Activated CD8-positive, alpha-beta memory T cell treated with anti-CD3 and anti-CD28 coated beads, Interleukin-2, amount 10 ng/mL, durations not matched to agents 7 days and 5 days (primary cell): ENCODE measurements at regions not wholly inside any gene's neighbourhood (a gene's known extent, or its start where the extent isn't known, plus 50 kb on each side); places are given as distances from the start of the nearest gene placed in this dataset.
"Not testable (repeated sequence)": the region's sequence is repeated elsewhere in the genome, so short reads cannot be mapped to it uniquely, and the experiment has no call there.

ENCODE experiments used
- ATAC-seq: fragments of 150-1000 bp; cut with Tn5 transposase; one replicate; pipeline ENCODE4 v1.10.0; 2021; ENCODE audit warnings: moderate library complexity
- CTCF ChIA-PET: fragments of 350-600 bp; sonication (Branson Sonifier 250); formaldehyde crosslinking; loops from one replicate; lab custom pipeline; 2021; ENCODE audit warnings: antibody characterized with exemption; lab: Charles Lee
- DNase-seq: peaks from one replicate; pipeline ENCODE4 v3.0.0-alpha.2; 2020
- H3K27ac Mint-ChIP-seq: one replicate; pipeline ENCODE4 v1.8.0; 2021; ENCODE audit warnings: mild to moderate bottlenecking, mixed read lengths
- H3K27me3 Mint-ChIP-seq: one replicate; pipeline ENCODE4 v1.8.0; 2021; ENCODE audit warnings: mixed read lengths
- H3K36me3 Mint-ChIP-seq: one replicate; pipeline ENCODE4 v1.8.0; 2021; ENCODE audit warnings: mild to moderate bottlenecking, mixed read lengths
- H3K4me1 Mint-ChIP-seq: one replicate; pipeline ENCODE4 v1.8.0; 2021; ENCODE audit warnings: mixed read lengths
- H3K4me3 Mint-ChIP-seq: one replicate; pipeline ENCODE4 v1.8.0; 2021; ENCODE audit warnings: mild to moderate bottlenecking, moderate library complexity, mixed read lengths
- H3K9me3 Mint-ChIP-seq: one replicate; pipeline ENCODE4 v1.8.0; 2022; ENCODE audit warnings: low read depth, mixed read lengths

- H3K27ac Mint-ChIP-seq: peak overlapping the region; percentile 26
- DNase-seq: no peak
- ATAC-seq: no peak
- CTCF ChIA-PET: interaction anchor here (0.7 kb wide), 1 partner anchor 8 kb away, joined by 5 read pairs; no protein-coding TSS in a partner anchor
- peaks cover 5% of the 10 kb centered on the region for H3K36me3 Mint-ChIP-seq
- peaks cover 33% of the 10 kb centered on the region for H3K4me1 Mint-ChIP-seq
- H3K4me3 Mint-ChIP-seq: no peak overlapping the region
- no peaks in the 10 kb centered on the region for H3K9me3 Mint-ChIP-seq
- H3K27me3 Mint-ChIP-seq: no peaks in the 10 kb centered on the region
These were observed 63.7 kb upstream of the CYP2D6 start for GRCh38 chr22:42194104-42194851.

GRCh38 chr22:42192547-42192946 lies 61.9 kb upstream of the CYP2D6 start:
- DNase-seq (no peak), ATAC-seq (no peak)
- CTCF ChIA-PET: interaction anchor here (1.0 to 1.4 kb wide), 2 partner anchors 12 to 23 kb away, joined by 4 to 7 read pairs; no protein-coding TSS in a partner anchor
- Mint-ChIP-seq H3K27me3 (no peaks in the 10 kb centered on the region), H3K9me3 (no peaks in the 10 kb centered on the region), H3K27ac (no peak overlapping the region), H3K36me3 (peaks cover 2% of the 10 kb centered on the region), H3K4me1 (peaks cover 37% of the 10 kb centered on the region), H3K4me3 (no peak overlapping the region)

- Mint-ChIP-seq H3K9me3 (no peaks in the 10 kb centered on the region), H3K27me3 (no peaks in the 10 kb centered on the region), H3K36me3 (no peaks in the 10 kb centered on the region), H3K27ac (no peak overlapping the region), H3K4me3 (no peak overlapping the region), H3K4me1 (peaks cover 40% of the 10 kb centered on the region)
- ATAC-seq (no peak), DNase-seq (no peak)
- CTCF ChIA-PET: interaction anchor here (1.8 kb wide), 1 partner anchor 254 kb away, joined by 4 read pairs; no protein-coding TSS in a partner anchor
These were observed 59.7 kb upstream of the CYP2D6 start for GRCh38 chr22:42190274-42190673.

- H3K36me3 Mint-ChIP-seq: no peaks in the 10 kb centered on the region
- H3K4me1 Mint-ChIP-seq: peaks cover 36% of the 10 kb centered on the region
- no peak overlapping the region for H3K27ac Mint-ChIP-seq
- H3K27me3 Mint-ChIP-seq: no peaks in the 10 kb centered on the region
- CTCF ChIA-PET: interaction anchor here (1.1 to 1.8 kb wide), 2 partner anchors 10 to 255 kb away, joined by 4 to 6 read pairs; no protein-coding TSS in a partner anchor
- H3K4me3 Mint-ChIP-seq: no peak overlapping the region
- ATAC-seq (no peak), DNase-seq (no peak)
- no peaks in the 10 kb centered on the region for H3K9me3 Mint-ChIP-seq
These were observed 59.2 kb upstream of the CYP2D6 start for GRCh38 chr22:42189761-42190160.

GRCh38 chr22:42188808-42189447 lies 58.3 kb upstream of the CYP2D6 start:
- H3K36me3 Mint-ChIP-seq: no peaks in the 10 kb centered on the region
- H3K9me3 Mint-ChIP-seq: no peaks in the 10 kb centered on the region
- no peaks in the 10 kb centered on the region for H3K27me3 Mint-ChIP-seq
- peaks cover 33% of the 10 kb centered on the region for H3K4me1 Mint-ChIP-seq
- CTCF ChIA-PET: interaction anchor here (1.1 to 1.8 kb wide), 3 partner anchors 11 to 256 kb away, joined by 3 to 6 read pairs (median 4); no protein-coding TSS in a partner anchor
- H3K27ac Mint-ChIP-seq: no peak overlapping the region
- ATAC-seq (no peak), DNase-seq (no peak)
- no peak overlapping the region for H3K4me3 Mint-ChIP-seq

GRCh38 chr22:42187646-42188045 lies 57.0 kb upstream of the CYP2D6 start:
- no peak overlapping the region for H3K27ac Mint-ChIP-seq
- ATAC-seq (no peak), DNase-seq (no peak)
- H3K27me3 Mint-ChIP-seq: no peaks in the 10 kb centered on the region
- CTCF ChIA-PET: interaction anchor here (1.1 kb wide), 1 partner anchor 15 kb away, joined by 3 read pairs; no protein-coding TSS in a partner anchor
- H3K36me3 Mint-ChIP-seq: no peaks in the 10 kb centered on the region
- H3K4me3 Mint-ChIP-seq: no peak overlapping the region
- peaks cover 34% of the 10 kb centered on the region for H3K4me1 Mint-ChIP-seq
- no peaks in the 10 kb centered on the region for H3K9me3 Mint-ChIP-seq

- Mint-ChIP-seq H3K9me3 (no peaks in the 10 kb centered on the region), H3K36me3 (no peaks in the 10 kb centered on the region), H3K27me3 (no peaks in the 10 kb centered on the region), H3K4me1 (peaks cover 41% of the 10 kb centered on the region), H3K4me3 (no peak overlapping the region), H3K27ac (no peak overlapping the region)
- no peak for DNase-seq
- CTCF ChIA-PET: interaction anchor here (0.9 to 2.1 kb wide), 5 partner anchors 12 to 258 kb away, joined by 3 to 5 read pairs (median 3); no protein-coding TSS in a partner anchor
- ATAC-seq: no peak
These were observed 55.4 kb upstream of the CYP2D6 start for GRCh38 chr22:42185915-42186439.

- H3K4me3 Mint-ChIP-seq: no peak overlapping the region
- CTCF ChIA-PET: interaction anchor here (0.9 to 1.3 kb wide), 5 partner anchors 15 to 254 kb away, joined by 3 read pairs; partner anchors contain the start of gene NDUFA6
- ATAC-seq (no peak), DNase-seq (no peak)
- H3K9me3 Mint-ChIP-seq: no peaks in the 10 kb centered on the region
- no peak overlapping the region for H3K27ac Mint-ChIP-seq
- H3K27me3 Mint-ChIP-seq: no peaks in the 10 kb centered on the region
- H3K4me1 Mint-ChIP-seq: peaks cover 52% of the 10 kb centered on the region
- H3K36me3 Mint-ChIP-seq: no peaks in the 10 kb centered on the region
These were observed 54.2 kb upstream of the CYP2D6 start for GRCh38 chr22:42184852-42185251.

GRCh38 chr22:42183461-42184059 lies 53.0 kb upstream of the CYP2D6 start:
- ATAC-seq: peak; percentile 16
- not testable (repeated sequence) for H3K4me3 Mint-ChIP-seq, H3K9me3 Mint-ChIP-seq, H3K36me3 Mint-ChIP-seq, H3K27me3 Mint-ChIP-seq, H3K27ac Mint-ChIP-seq, DNase-seq
- CTCF ChIA-PET: interaction anchor here (0.7 to 1.1 kb wide), 2 partner anchors 14 to 200 kb away, joined by 3 to 4 read pairs; no protein-coding TSS in a partner anchor
- H3K4me1 Mint-ChIP-seq: peaks cover 58% of the 10 kb centered on the region

GRCh38 chr22:42180349-42180842 lies 49.8 kb upstream of the CYP2D6 start:
- Mint-ChIP-seq H3K27me3 (no peaks in the 10 kb centered on the region), H3K36me3 (peaks cover 24% of the 10 kb centered on the region), H3K27ac (peak overlapping the region; percentile 83), H3K4me1 (peaks cover 73% of the 10 kb centered on the region), H3K9me3 (no peaks in the 10 kb centered on the region), H3K4me3 (peak overlapping the region; percentile 10)
- DNase-seq (peak; percentile 67), ATAC-seq (peak; percentile 89)
- CTCF ChIA-PET: interaction anchor here (0.9 to 2.1 kb wide), 2 partner anchors 13 to 22 kb away, joined by 4 to 5 read pairs; no protein-coding TSS in a partner anchor
